Urinary bladder (tissue), 3 donors: ENCODE measurements at regions not wholly inside any gene's neighbourhood (a gene's known extent, or its start where the extent isn't known, plus 50 kb on each side); places are given as distances from the start of the nearest gene placed in this dataset.

Source experiments
- DNase-seq: peaks from one replicate; pipeline ENCODE4 v3.0.0-alpha.2; 2015; ENCODE audit errors: extremely low spot score
- H3K27ac ChIP-seq: one replicate; pipeline ENCODE4 v1.5.1; 2013; ENCODE audit warnings: low read depth, mild to moderate bottlenecking, moderate library complexity
- H3K36me3 ChIP-seq: one replicate; pipeline ENCODE4 v1.6.1; 2013; ENCODE audit warnings: mild to moderate bottlenecking, moderate library complexity; ENCODE audit not compliant: insufficient read depth
- H3K4me1 ChIP-seq: one replicate; pipeline ENCODE4 v1.6.1; 2013; ENCODE audit warnings: mild to moderate bottlenecking, moderate library complexity; ENCODE audit not compliant: insufficient read depth
- H3K4me3 ChIP-seq: one replicate; pipeline ENCODE4 v1.5.1; 2013; ENCODE audit warnings: low read depth, low read length
- WGBS: extraction: QIAGEN DNeasy Blood & Tissue Kit; methylation state at CpG from one replicate; pipeline ENCODE4 v1.1.7; 2013; 5-methylcytosine and 5-hydroxymethylcytosine counted together
- donor health status: healthy with polysubstance abuse.
- donor health status: healthy.

GRCh38 chr3:17949101-17949500, 206.7 kb upstream of the TBC1D5 start:
- Histone ChIP-seq H3K27ac (no peak overlapping the region), H3K4me1 (no peaks in the 10 kb centered on the region), H3K36me3 (no peaks in the 10 kb centered on the region), H3K4me3 (no peak overlapping the region)
- 58% methylated on average over 6 of the region's 6 CpGs for WGBS
- no peak for DNase-seq

- H3K4me1 ChIP-seq, result no peaks in the 10 kb centered on the region
- no peak overlapping the region for H3K27ac ChIP-seq
- no peak for DNase-seq
- no peaks in the 10 kb centered on the region for H3K36me3 ChIP-seq
- H3K4me3 ChIP-seq, result no peak overlapping the region
Measured at GRCh38 chr3:17947833-17948232, 205.4 kb upstream of the TBC1D5 start.

- Histone ChIP-seq H3K4me3 (no peak overlapping the region), H3K4me1 (no peaks in the 10 kb centered on the region), H3K36me3 (no peaks in the 10 kb centered on the region), H3K27ac (no peak overlapping the region)
- 80% methylated on average over 6 of the region's 6 CpGs for WGBS
- no peak for DNase-seq
Measured at GRCh38 chr3:17946619-17947018, 204.2 kb upstream of the TBC1D5 start.

- Histone ChIP-seq H3K4me3 (no peak overlapping the region), H3K4me1 (no peaks in the 10 kb centered on the region), H3K36me3 (no peaks in the 10 kb centered on the region), H3K27ac (no peak overlapping the region)
- no peak for DNase-seq
- 82% methylated on average over 6 of the region's 6 CpGs for WGBS
Measured at GRCh38 chr3:17945799-17946399, 203.5 kb upstream of the TBC1D5 start.

- Histone ChIP-seq H3K27ac (no peak overlapping the region), H3K4me1 (no peaks in the 10 kb centered on the region), H3K4me3 (no peak overlapping the region), H3K36me3 (no peaks in the 10 kb centered on the region)
- 57% methylated on average over 2 of the region's 2 CpGs for WGBS
- no peak for DNase-seq
Measured at GRCh38 chr3:17945018-17945798, 202.8 kb upstream of the TBC1D5 start.

- H3K27ac ChIP-seq, result no peak overlapping the region
- no peaks in the 10 kb centered on the region for H3K36me3 ChIP-seq
- no peak for DNase-seq
- no peak overlapping the region for H3K4me3 ChIP-seq
- WGBS, result 83% methylated on average over 2 of the region's 2 CpGs
- no peaks in the 10 kb centered on the region for H3K4me1 ChIP-seq
Measured at GRCh38 chr3:17942856-17943255, 200.4 kb upstream of the TBC1D5 start.

GRCh38 chr3:17941766-17942165, 199.3 kb upstream of the TBC1D5 start:
- no peak for DNase-seq
- Histone ChIP-seq H3K36me3 (no peaks in the 10 kb centered on the region), H3K4me3 (no peak overlapping the region), H3K4me1 (no peaks in the 10 kb centered on the region), H3K27ac (no peak overlapping the region)

- no peaks in the 10 kb centered on the region for H3K4me1 ChIP-seq
- 92% methylated on average over 2 of the region's 2 CpGs for WGBS
- DNase-seq, result no peak
- no peak overlapping the region for H3K4me3 ChIP-seq
- H3K36me3 ChIP-seq, result no peaks in the 10 kb centered on the region
- no peak overlapping the region for H3K27ac ChIP-seq
Measured at GRCh38 chr3:17941152-17941551, 198.7 kb upstream of the TBC1D5 start.

GRCh38 chr3:17939157-17939556, 196.7 kb upstream of the TBC1D5 start:
- Histone ChIP-seq H3K4me1 (no peaks in the 10 kb centered on the region), H3K27ac (no peak overlapping the region), H3K4me3 (no peak overlapping the region), H3K36me3 (no peaks in the 10 kb centered on the region)
- DNase-seq, result no peak
- WGBS, result 96% methylated on average over 16 of the region's 16 CpGs

GRCh38 chr3:17938313-17938712, 195.9 kb upstream of the TBC1D5 start:
- 75% methylated on average over 3 of the region's 3 CpGs for WGBS
- H3K4me1 ChIP-seq, result no peaks in the 10 kb centered on the region
- H3K36me3 ChIP-seq, result no peaks in the 10 kb centered on the region
- no peak overlapping the region for H3K27ac ChIP-seq
- no peak for DNase-seq
- H3K4me3 ChIP-seq, result no peak overlapping the region

GRCh38 chr3:17936736-17937480, 194.5 kb upstream of the TBC1D5 start:
- 83% methylated on average over 6 of the region's 6 CpGs for WGBS
- H3K4me1 ChIP-seq, result no peaks in the 10 kb centered on the region
- DNase-seq, result no peak
- H3K36me3 ChIP-seq, result no peaks in the 10 kb centered on the region
- H3K4me3 ChIP-seq, result no peak overlapping the region
- H3K27ac ChIP-seq, result no peak overlapping the region

- Histone ChIP-seq H3K27ac (no peak overlapping the region), H3K4me3 (no peak overlapping the region), H3K36me3 (no peaks in the 10 kb centered on the region), H3K4me1 (no peaks in the 10 kb centered on the region)
- WGBS, result 38% methylated on average over 4 of the region's 4 CpGs
- peak; percentile 20 for DNase-seq
Measured at GRCh38 chr3:17935222-17935621, 192.8 kb upstream of the TBC1D5 start.

GRCh38 chr3:17932136-17932771, 189.8 kb upstream of the TBC1D5 start:
- no peaks in the 10 kb centered on the region for H3K36me3 ChIP-seq
- WGBS, result 78% methylated on average over 2 of the region's 2 CpGs
- DNase-seq, result no peak
- H3K4me3 ChIP-seq, result no peak overlapping the region
- H3K4me1 ChIP-seq, result no peaks in the 10 kb centered on the region
- H3K27ac ChIP-seq, result no peak overlapping the region

- DNase-seq, result no peak
- H3K4me1 ChIP-seq, result no peaks in the 10 kb centered on the region
- H3K4me3 ChIP-seq, result no peak overlapping the region
- WGBS, result 100% methylated on average over 1 of the region's 1 CpG
- H3K36me3 ChIP-seq, result no peaks in the 10 kb centered on the region
- no peak overlapping the region for H3K27ac ChIP-seq
Measured at GRCh38 chr3:17931131-17931530, 188.7 kb upstream of the TBC1D5 start.
